MM.1S (cell line): ENCODE measurements at regions not wholly inside any gene's neighbourhood (a gene's known extent, or its start where the extent isn't known, plus 50 kb on each side); places are given as distances from the start of the nearest gene placed in this dataset.
"Not testable (repeated sequence)": the region's sequence is repeated elsewhere in the genome, so short reads cannot be mapped to it uniquely, and the experiment has no call there.

Source experiments
- DNase-seq: peaks from one replicate; pipeline ENCODE4 v3.0.0-alpha.2; 2015
- H2AFZ ChIP-seq: fragments of 300-600 bp; sonication (generic); 2 replicates; pipeline ENCODE4 v1.6.0; 2016; ENCODE audit warnings: antibody characterized with exemption, low read length
- H3F3A ChIP-seq: fragments of 300-600 bp; sonication (generic); 2 replicates; pipeline ENCODE4 v1.6.1; 2016; ENCODE audit warnings: mild to moderate bottlenecking, antibody characterized with exemption, low read length, moderate library complexity, mixed read lengths; ENCODE audit not compliant: insufficient read depth
- H3K27ac ChIP-seq: fragments of 300-600 bp; sonication (generic); 2 replicates; pipeline ENCODE4 v1.5.1; 2016; ENCODE audit warnings: mild to moderate bottlenecking, low read length
- H3K27me3 ChIP-seq: fragments of 300-600 bp; sonication (generic); replicated peaks from 2 replicates; pipeline ENCODE4 v1.6.0; 2016; ENCODE audit warnings: low read length; ENCODE audit not compliant: insufficient read depth
- H3K36me3 ChIP-seq: fragments of 300-600 bp; sonication (generic); replicated peaks from 2 replicates; pipeline ENCODE4 v1.6.1; 2016; ENCODE audit warnings: mild to moderate bottlenecking, low read length, mixed read lengths; ENCODE audit not compliant: insufficient read depth
- H3K4me1 ChIP-seq: fragments of 300-600 bp; sonication (generic); 2 replicates; pipeline ENCODE4 v1.6.1; 2016; ENCODE audit warnings: low read length, mixed read lengths
- H3K4me2 ChIP-seq: fragments of 300-600 bp; sonication (generic); 2 replicates; pipeline ENCODE4 v1.6.0; 2016; ENCODE audit warnings: low read depth, low read length
- H3K4me3 ChIP-seq: fragments of 300-600 bp; sonication (generic); 2 replicates; pipeline ENCODE4 v1.5.1; 2016; ENCODE audit warnings: low read length, mixed read lengths
- H3K79me2 ChIP-seq: fragments of 300-600 bp; sonication (generic); 2 replicates; pipeline ENCODE4 v1.6.1; 2016; ENCODE audit warnings: mixed run types, low read length, mixed read lengths
- H3K9ac ChIP-seq: fragments of 300-600 bp; sonication (generic); 2 replicates; pipeline ENCODE4 v1.6.1; 2016; ENCODE audit warnings: low read length, mixed read lengths
- H3K9me2 ChIP-seq: fragments of 300-600 bp; sonication (generic); replicated peaks from 2 replicates; pipeline ENCODE4 v1.6.1; 2016; ENCODE audit warnings: mild to moderate bottlenecking, low read length, mixed read lengths; ENCODE audit not compliant: insufficient read depth
- H3K9me3 ChIP-seq: fragments of 300-600 bp; sonication (generic); replicated peaks from 2 replicates; pipeline ENCODE4 v1.6.1; 2016; ENCODE audit warnings: mild to moderate bottlenecking, low read length, mixed read lengths; ENCODE audit not compliant: insufficient read depth
- H4K20me1 ChIP-seq: fragments of 300-600 bp; sonication (generic); 2 replicates; pipeline ENCODE4 v1.6.1; 2016; ENCODE audit warnings: mild to moderate bottlenecking, low read length, moderate library complexity, mixed read lengths; ENCODE audit not compliant: insufficient read depth
- EZH2 ChIP-seq: fragments of 300-600 bp; sonication (generic); optimal IDR thresholded peaks from 2 replicates; pipeline ENCODE3; 2017; ENCODE audit warnings: low read depth, mild to moderate bottlenecking, antibody characterized with exemption, low read length, mixed read lengths
- EZH2phosphoT487 ChIP-seq: fragments of 300-600 bp; sonication (generic); IDR thresholded peaks from 2 replicates; pipeline ENCODE4 v1.6.1; 2018; ENCODE audit warnings: antibody characterized with exemption, low read length
- TF ChIP-seq, protein P1 (sequence below): fragments of 300-600 bp; sonication (generic); IDR thresholded peaks from 2 replicates; pipeline ENCODE4 v1.5.1; 2016; ENCODE audit warnings: antibody characterized with exemption, low read length, mixed read lengths

GRCh38 chr7:114082642-114083165 is 163.9 kb upstream of the PPP1R3A start:
- Histone ChIP-seq H3K9ac (no peak overlapping the region), H3K27ac (no peak overlapping the region), H3K9me2 (no peaks in the 10 kb centered on the region), H3K4me1 (peaks cover 11% of the 10 kb centered on the region), H3K4me3 (peak overlapping the region; percentile 47), H3K79me2 (peaks cover 2% of the 10 kb centered on the region), H3K27me3 (no peaks in the 10 kb centered on the region), H3K36me3 (no peaks in the 10 kb centered on the region), H3K9me3 (no peaks in the 10 kb centered on the region), H3K4me2 (peak overlapping the region; percentile 97), H3F3A (peaks cover 34% of the 10 kb centered on the region), H2AFZ (peak overlapping the region; percentile 13; the same call in 1 of the 2 replicates), H4K20me1 (no peaks in the 10 kb centered on the region)
- no peak for DNase-seq
- no peak for TF ChIP-seq EZH2
- TF ChIP-seq, protein P1, sequence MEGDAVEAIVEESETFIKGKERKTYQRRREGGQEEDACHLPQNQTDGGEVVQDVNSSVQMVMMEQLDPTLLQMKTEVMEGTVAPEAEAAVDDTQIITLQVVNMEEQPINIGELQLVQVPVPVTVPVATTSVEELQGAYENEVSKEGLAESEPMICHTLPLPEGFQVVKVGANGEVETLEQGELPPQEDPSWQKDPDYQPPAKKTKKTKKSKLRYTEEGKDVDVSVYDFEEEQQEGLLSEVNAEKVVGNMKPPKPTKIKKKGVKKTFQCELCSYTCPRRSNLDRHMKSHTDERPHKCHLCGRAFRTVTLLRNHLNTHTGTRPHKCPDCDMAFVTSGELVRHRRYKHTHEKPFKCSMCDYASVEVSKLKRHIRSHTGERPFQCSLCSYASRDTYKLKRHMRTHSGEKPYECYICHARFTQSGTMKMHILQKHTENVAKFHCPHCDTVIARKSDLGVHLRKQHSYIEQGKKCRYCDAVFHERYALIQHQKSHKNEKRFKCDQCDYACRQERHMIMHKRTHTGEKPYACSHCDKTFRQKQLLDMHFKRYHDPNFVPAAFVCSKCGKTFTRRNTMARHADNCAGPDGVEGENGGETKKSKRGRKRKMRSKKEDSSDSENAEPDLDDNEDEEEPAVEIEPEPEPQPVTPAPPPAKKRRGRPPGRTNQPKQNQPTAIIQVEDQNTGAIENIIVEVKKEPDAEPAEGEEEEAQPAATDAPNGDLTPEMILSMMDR: no peak
- no peak for TF ChIP-seq EZH2phosphoT487

- H3K36me3 ChIP-seq: no peaks in the 10 kb centered on the region
- peaks cover 11% of the 10 kb centered on the region for H3K4me1 ChIP-seq
- TF ChIP-seq EZH2 (no peak), EZH2phosphoT487 (no peak)
- TF ChIP-seq, protein P1: peak; percentile 80
- no peaks in the 10 kb centered on the region for H3K27me3 ChIP-seq
- H3K27ac ChIP-seq: no peak overlapping the region
- H3K4me2 ChIP-seq: peak overlapping the region; percentile 97
- H4K20me1 ChIP-seq: no peaks in the 10 kb centered on the region
- no peaks in the 10 kb centered on the region for H3K79me2 ChIP-seq
- peak; percentile 78 for DNase-seq
- peak overlapping the region; percentile 6; the same call in 1 of the 2 replicates for H3K4me3 ChIP-seq
- H2AFZ ChIP-seq: no peak overlapping the region
- no peaks in the 10 kb centered on the region for H3K9me2 ChIP-seq
- no peak overlapping the region for H3K9ac ChIP-seq
- H3F3A ChIP-seq: peaks cover 30% of the 10 kb centered on the region
- no peaks in the 10 kb centered on the region for H3K9me3 ChIP-seq
These were observed 163.0 kb upstream of the PPP1R3A start for GRCh38 chr7:114081606-114082425.

- H3K4me1 ChIP-seq, H3K4me3 ChIP-seq, H3K79me2 ChIP-seq, DNase-seq, H3K9me3 ChIP-seq, H3K27ac ChIP-seq, H3K4me2 ChIP-seq, H2AFZ ChIP-seq, H4K20me1 ChIP-seq, H3K9me2 ChIP-seq, H3K9ac ChIP-seq, H3F3A ChIP-seq, H3K36me3 ChIP-seq, H3K27me3 ChIP-seq: not testable (repeated sequence)
These were observed 158.3 kb upstream of the PPP1R3A start for GRCh38 chr7:114077158-114077524.

DNA sequence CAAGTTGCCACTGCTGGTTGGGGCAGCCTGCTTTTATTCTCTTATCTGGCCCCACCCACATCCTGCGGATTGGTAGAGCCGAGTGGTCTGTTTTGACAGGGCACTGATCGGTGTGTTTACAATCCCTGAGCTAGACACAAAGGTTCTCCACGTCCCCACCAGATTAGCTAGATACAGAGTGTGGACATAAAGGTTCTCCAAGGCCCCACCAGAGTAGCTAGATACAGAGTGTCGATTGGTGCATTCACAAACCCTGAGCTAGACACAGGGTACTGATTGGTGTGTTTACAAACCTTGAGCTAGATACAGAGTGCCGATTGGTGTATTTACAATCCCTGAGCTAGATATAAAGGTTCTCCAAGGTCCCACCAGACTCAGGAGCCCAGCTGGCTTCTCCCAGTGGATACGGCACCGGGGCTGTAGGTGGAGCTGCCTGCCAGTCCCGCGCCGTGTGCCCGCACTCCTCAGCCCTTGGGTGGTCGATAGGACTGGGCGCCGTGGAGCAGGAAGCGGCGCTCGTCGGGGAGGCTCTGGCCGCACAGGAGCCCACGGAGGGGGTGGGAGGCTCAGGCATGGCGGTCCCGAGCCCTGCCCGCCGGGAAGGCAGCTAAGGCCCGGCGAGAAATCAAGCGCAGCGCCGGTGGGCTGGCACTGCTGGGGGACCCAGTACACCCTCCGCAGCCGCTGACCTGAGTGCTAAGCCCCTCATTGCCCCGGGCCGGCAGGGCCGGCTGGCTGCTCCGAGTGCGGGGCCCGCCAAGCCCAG is 157.8 kb upstream of the PPP1R3A start:
- H3K27ac ChIP-seq, H3K4me1 ChIP-seq, H3K9me2 ChIP-seq, H3K4me3 ChIP-seq, DNase-seq, H2AFZ ChIP-seq, H3K9ac ChIP-seq, H3K27me3 ChIP-seq, H3K79me2 ChIP-seq, H4K20me1 ChIP-seq, H3K36me3 ChIP-seq, H3K9me3 ChIP-seq, H3K4me2 ChIP-seq, H3F3A ChIP-seq: not testable (repeated sequence)
